Stimulated activated CD8-positive, alpha-beta memory T cell treated with anti-CD3 and anti-CD28 coated beads, Interleukin-15, amount 100 ng/mL, for 48 hours (primary cell): ENCODE measurements at regions not wholly inside any gene's neighbourhood (a gene's known extent, or its start where the extent isn't known, plus 50 kb on each side); places are given as distances from the start of the nearest gene placed in this dataset.
"Not testable (repeated sequence)": the region's sequence is repeated elsewhere in the genome, so short reads cannot be mapped to it uniquely, and the experiment has no call there.

Experiments
- DNase-seq, 2 donors: peaks; one replicate each; pipeline ENCODE4 v3.0.0-alpha.2; 2020; ENCODE audit warnings: low read depth in 2 of 2

- not testable (repeated sequence) for DNase-seq
Measured at GRCh38 chr5:21483790-21484497, 1369.2 kb downstream of the CDH12 start.

- DNase-seq, result not testable (repeated sequence)
Measured at GRCh38 chr5:21482983-21483650, 1370.0 kb downstream of the CDH12 start.

GRCh38 chr5:21482522-21482921, 1370.6 kb downstream of the CDH12 start:
- not testable (repeated sequence) for DNase-seq

- not testable (repeated sequence) for DNase-seq
Measured at GRCh38 chr5:21481320-21482270, 1371.5 kb downstream of the CDH12 start.

GRCh38 chr5:21480054-21480453, 1373.1 kb downstream of the CDH12 start:
- DNase-seq, result not testable (repeated sequence)

- not testable (repeated sequence) for DNase-seq
Measured at GRCh38 chr5:21473981-21474380, 1379.2 kb downstream of the CDH12 start.

GRCh38 chr5:21473436-21473835, 1379.7 kb downstream of the CDH12 start:
- not testable (repeated sequence) for DNase-seq

GRCh38 chr5:21471691-21472090, 1381.5 kb downstream of the CDH12 start:
- not testable (repeated sequence) for DNase-seq

- DNase-seq, result not testable (repeated sequence)
Measured at GRCh38 chr5:21469523-21470101, 1383.5 kb downstream of the CDH12 start.

GRCh38 chr5:21467544-21467943, 1385.6 kb downstream of the CDH12 start:
- not testable (repeated sequence) for DNase-seq

GRCh38 chr5:21459744-21460073, 1393.4 kb downstream of the CDH12 start:
- not testable (repeated sequence) for DNase-seq

GRCh38 chr5:21452449-21452848, 1400.7 kb downstream of the CDH12 start:
- no peak for DNase-seq

- DNase-seq, result no peak
Measured at GRCh38 chr5:21432646-21433045, 1420.5 kb downstream of the CDH12 start.

GRCh38 chr5:21424907-21425306, 1428.2 kb downstream of the CDH12 start:
- DNase-seq, result no peak

- DNase-seq, result no peak
Measured at GRCh38 chr5:21419383-21419782, 1431.4 kb upstream of the CDH18 start.

- not testable (repeated sequence) for DNase-seq
Measured at GRCh38 chr5:21402089-21402488, 1414.1 kb upstream of the CDH18 start.

GRCh38 chr5:21398511-21398910, 1410.5 kb upstream of the CDH18 start:
- DNase-seq, result no peak

GRCh38 chr5:21397693-21398092, 1409.7 kb upstream of the CDH18 start:
- DNase-seq, result no peak

- no peak for DNase-seq
Measured at GRCh38 chr5:21391506-21391905, 1403.5 kb upstream of the CDH18 start.

GRCh38 chr5:21360754-21361153, 1372.8 kb upstream of the CDH18 start:
- DNase-seq, result not testable (repeated sequence)

GRCh38 chr5:21341948-21342261, 1353.9 kb upstream of the CDH18 start:
- not testable (repeated sequence) for DNase-seq
